GM10248 (cell line): ENCODE measurements at regions not wholly inside any gene's neighbourhood (a gene's known extent, or its start where the extent isn't known, plus 50 kb on each side); places are given as distances from the start of the nearest gene placed in this dataset.

Source experiments
- CTCF ChIA-PET: fragments of 300-600 bp; sonication (Branson Sonifier 250); formaldehyde crosslinking; extraction: SDS; loops from one replicate; lab custom pipeline; 2021; ENCODE audit warnings: antibody characterized with exemption; lab: Yijun Ruan, JAX
- POLR2A ChIA-PET: fragments of 350-650 bp; sonication (Branson Sonifier 250); formaldehyde crosslinking; extraction: SDS; loops from one replicate; lab custom pipeline; 2020; ENCODE audit warnings: antibody characterized with exemption; lab: Yijun Ruan, JAX
- DNase-seq: peaks from one replicate; pipeline ENCODE4 v3.0.0; 2012; ENCODE audit errors: extremely low spot score
- CTCF ChIP-seq: IDR thresholded peaks from 2 replicates; pipeline ENCODE4 v1.5.1; 2012; ENCODE audit warnings: mild to moderate bottlenecking, low read depth; ENCODE audit errors: extremely low read depth, missing control alignments, control extremely low read depth

DNA sequence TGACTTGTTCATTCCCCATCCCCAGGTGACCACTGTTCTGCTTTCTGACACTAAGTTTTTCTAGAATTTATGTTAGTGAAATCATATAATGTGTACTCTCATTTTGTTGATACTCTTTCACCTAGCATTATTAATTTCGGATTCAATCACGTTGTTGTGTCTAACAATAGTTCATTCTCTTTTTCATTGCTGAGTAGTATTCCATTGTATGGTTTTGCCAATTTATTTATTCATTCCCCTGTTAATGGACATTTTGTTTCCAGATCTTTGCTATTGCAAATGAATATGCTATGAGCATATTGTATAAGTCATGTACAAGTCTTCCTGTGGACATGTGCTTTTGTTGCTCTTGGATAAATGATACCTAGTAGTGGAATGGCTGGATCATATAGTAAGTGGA lies 146.4 kb downstream of the FAM204A start:
- no peak for TF ChIP-seq CTCF

DNA sequence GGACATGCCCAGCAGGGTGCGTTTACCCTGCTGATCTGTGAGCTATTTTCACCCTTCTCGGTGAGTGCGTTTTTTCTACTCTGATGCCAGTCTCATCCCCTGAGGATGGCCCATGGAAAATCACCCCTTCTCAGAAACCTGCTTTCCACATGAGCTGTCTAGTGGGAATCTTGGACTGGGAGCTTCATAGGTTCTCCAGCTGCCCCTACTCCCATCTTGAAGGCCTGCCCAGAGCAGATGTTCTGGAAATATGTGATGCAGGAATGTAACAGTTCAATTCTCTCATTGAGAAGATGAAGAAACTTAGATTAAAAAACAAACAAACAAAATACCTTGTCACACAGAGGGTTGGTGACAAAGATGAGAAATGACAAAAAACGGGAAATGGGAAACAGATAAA lies 146.9 kb upstream of the RAB11FIP2 start:
- ChIA-PET POLR2A (no interaction called here), CTCF (interaction anchor here (1.0 to 1.1 kb wide), 2 partner anchors 10 to 36 kb away, joined by 3 read pairs; no protein-coding TSS in a partner anchor)
- TF ChIP-seq CTCF = no peak
- no peak for DNase-seq

More for the DNA sequence above, 146.4 kb downstream of the FAM204A start:
- CTCF ChIA-PET = no interaction called here
- no peak for DNase-seq
- POLR2A ChIA-PET = no interaction called here

DNA sequence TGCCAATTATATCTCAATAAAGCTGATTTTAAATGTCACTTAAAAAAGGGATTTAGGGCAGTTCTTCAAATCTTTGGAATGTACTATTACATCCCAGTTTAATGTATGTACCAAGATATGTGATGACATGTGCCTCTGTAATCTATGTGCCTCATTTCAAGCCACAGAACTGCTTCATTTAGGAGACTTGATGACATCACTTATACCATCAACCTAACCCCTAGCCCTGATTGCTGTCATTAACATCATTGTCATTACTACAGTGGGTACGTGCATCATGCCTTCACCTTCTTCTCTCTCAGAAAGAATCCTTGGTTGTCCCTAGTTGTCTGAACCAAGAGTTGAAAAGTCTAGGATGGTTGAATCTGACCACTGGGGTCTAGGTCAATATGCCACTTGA lies 134.3 kb upstream of the RAB11FIP2 start:
- TF ChIP-seq CTCF = no peak
- POLR2A ChIA-PET = no interaction called here
- CTCF ChIA-PET = no interaction called here
- DNase-seq = no peak

GRCh38 chr10:118175148-118175547 lies 128.4 kb upstream of the RAB11FIP2 start:
- POLR2A ChIA-PET = no interaction called here
- TF ChIP-seq CTCF = no peak
- no peak for DNase-seq
- CTCF ChIA-PET = interaction anchor here (1.2 kb wide), 1 partner anchor 14 kb away, joined by 3 read pairs; no protein-coding TSS in a partner anchor

DNA sequence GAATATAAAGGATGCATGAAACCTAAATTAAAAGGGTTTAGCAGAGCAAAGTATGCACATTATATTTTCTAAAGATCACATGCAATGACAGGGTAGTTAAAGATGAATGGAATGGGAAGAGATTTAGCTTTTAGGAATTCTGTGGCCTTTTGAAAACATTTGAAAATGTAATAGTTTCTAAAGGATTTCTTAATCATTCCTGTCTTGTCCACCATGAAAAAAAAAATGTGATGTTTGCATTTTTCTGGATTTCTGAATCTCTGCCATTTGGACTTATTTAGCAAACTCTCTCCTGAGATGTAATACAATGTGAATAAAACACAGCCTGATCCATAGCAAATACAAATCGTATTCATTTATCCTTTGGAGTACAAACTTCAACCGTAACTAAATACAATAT lies 126.6 kb upstream of the RAB11FIP2 start:
- ChIA-PET CTCF (no interaction called here), POLR2A (no interaction called here)
- DNase-seq = no peak
- TF ChIP-seq CTCF = no peak

DNA sequence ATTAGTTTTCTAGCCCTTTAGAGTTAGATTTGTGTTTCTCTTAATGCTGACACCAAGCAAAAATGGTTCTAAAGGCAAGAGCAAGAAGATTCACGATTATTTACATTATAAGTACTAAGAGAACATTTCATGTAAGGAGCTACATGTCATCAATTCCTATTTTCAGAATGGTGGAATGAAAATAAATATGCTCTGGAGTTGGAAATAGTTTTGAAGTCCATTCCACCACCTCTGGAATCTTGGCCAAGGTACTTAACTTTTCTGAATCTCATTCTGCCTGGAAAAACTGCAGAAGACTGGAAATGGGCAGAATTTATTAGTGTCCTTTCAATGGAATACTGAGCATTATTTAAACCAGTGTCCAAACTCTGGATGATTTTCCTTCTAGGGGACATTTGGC lies 125.1 kb upstream of the RAB11FIP2 start:
- no peak for TF ChIP-seq CTCF
- POLR2A ChIA-PET = no interaction called here
- DNase-seq = no peak
- CTCF ChIA-PET = interaction anchor here (0.9 kb wide), 1 partner anchor 13 kb away, joined by 3 read pairs; no protein-coding TSS in a partner anchor
